NT2/D1 (cell line): ENCODE measurements at regions not wholly inside any gene's neighbourhood (a gene's known extent, or its start where the extent isn't known, plus 50 kb on each side); places are given as distances from the start of the nearest gene placed in this dataset.

Experiments used
- SUZ12 ChIP-seq: IDR thresholded peaks from 2 replicates; pipeline ENCODE4 v1.6.1; 2011; ENCODE audit not compliant: insufficient read length, insufficient read depth; ENCODE audit errors: extremely low read depth
- YY1 ChIP-seq: IDR thresholded peaks from 2 replicates; pipeline ENCODE4 v1.6.1; 2011; ENCODE audit not compliant: insufficient read length, insufficient read depth
- ZNF274 ChIP-seq: IDR thresholded peaks from 2 replicates; pipeline ENCODE4 v1.6.1; 2011; ENCODE audit warnings: mild to moderate bottlenecking, low read depth, low read length

GRCh38 chr2:122531290-122532071 lies 776.0 kb downstream of the TSN start:
- TF ChIP-seq ZNF274 (no peak), SUZ12 (no peak), YY1 (no peak)
